Epithelial cell of prostate (primary cell): ENCODE measurements at regions not wholly inside any gene's neighbourhood (a gene's known extent, or its start where the extent isn't known, plus 50 kb on each side); places are given as distances from the start of the nearest gene placed in this dataset.
"Not testable (repeated sequence)": the region's sequence is repeated elsewhere in the genome, so short reads cannot be mapped to it uniquely, and the experiment has no call there.

ENCODE experiments used
- DNase-seq: peaks from one replicate; pipeline ENCODE4 v3.0.0-alpha.2; 2011; ENCODE audit warnings: low read depth, low spot score
- H3K27ac ChIP-seq: fragments of 450-650 bp; 2 replicates; pipeline ENCODE4 v1.5.1; 2017; ENCODE audit warnings: mild to moderate bottlenecking

DNA sequence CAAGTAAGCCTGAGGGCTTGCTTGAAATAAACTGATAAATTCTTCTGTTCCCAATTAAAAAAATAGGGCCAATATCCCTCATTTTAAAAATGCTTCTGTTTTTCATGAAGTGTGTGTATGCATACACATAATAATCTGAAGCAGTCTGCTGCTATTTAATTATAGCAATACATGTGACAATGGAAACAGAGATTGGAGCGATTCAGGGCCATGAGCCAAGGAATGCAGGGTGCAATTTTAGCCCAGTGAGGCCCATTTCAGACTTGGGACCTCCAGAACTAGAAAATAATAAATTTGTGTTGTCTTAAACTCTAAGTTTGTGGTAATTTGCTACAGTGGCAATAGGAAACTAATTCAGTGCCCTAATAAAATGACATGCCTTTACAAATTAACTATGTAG, 264.9 kb downstream of the LTN1 start:
- no peak for DNase-seq
- H3K27ac ChIP-seq, result no peak overlapping the region

DNA sequence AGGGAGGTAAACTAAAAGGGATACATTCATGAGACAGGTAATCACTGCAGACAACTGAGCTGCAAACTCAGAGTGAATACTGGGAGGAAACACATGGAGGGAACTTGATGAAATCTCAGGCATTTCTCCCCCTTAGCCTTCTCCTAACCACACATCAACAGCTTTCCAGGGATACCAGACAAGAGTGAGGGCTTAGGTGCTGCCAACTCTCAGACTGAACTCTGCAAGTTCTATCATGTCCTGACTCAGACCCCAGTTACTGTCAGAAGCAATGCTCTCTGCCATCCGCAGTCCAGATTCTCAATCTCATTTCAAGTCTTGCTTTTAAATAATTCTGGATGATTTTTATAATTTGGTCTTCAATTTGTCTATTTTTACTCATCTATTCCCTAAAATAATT, 267.3 kb downstream of the LTN1 start:
- no peak overlapping the region for H3K27ac ChIP-seq
- no peak for DNase-seq

DNA sequence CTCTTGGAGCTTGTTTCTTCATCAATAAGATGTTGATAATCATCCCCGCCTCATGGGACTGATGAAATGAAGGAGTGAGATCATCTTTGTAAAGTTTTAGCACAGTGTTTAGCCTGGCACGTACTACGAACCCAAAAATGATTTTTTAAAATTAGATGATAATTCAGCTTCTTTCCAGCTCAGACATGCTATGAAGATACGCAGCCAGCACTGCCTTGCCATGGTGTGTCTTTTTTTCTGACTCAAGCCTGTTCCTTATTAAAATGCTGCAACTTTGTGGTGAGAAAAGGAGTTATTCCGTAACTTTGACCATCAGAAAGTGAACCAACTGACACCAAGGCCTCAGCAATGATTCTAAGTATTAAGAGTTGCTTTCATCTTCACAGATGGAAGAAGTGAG, 269.0 kb downstream of the LTN1 start:
- no peak for DNase-seq

DNA sequence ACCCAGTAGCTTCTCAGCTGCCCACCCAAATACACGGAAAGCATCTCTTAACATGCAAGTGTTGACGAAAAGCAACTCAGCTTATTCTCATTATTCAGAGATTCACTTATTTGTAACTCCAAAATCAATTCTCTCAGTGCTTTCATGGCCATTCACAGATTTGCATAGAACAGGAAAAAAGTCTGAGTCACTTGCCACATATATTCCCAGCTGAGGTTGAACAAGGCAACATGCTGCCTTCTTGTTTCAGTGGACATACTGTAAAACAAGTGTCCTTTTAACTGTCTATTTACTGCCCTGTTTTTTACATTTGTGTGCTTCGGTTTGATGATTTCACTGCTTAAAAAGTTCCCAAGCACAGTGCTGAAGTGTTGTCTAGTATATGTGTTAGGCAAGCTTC, 273.0 kb downstream of the LTN1 start:
- DNase-seq, result no peak
- no peak overlapping the region for H3K27ac ChIP-seq

More for the DNA sequence above, 269.0 kb downstream of the LTN1 start:
- no peak overlapping the region for H3K27ac ChIP-seq

DNA sequence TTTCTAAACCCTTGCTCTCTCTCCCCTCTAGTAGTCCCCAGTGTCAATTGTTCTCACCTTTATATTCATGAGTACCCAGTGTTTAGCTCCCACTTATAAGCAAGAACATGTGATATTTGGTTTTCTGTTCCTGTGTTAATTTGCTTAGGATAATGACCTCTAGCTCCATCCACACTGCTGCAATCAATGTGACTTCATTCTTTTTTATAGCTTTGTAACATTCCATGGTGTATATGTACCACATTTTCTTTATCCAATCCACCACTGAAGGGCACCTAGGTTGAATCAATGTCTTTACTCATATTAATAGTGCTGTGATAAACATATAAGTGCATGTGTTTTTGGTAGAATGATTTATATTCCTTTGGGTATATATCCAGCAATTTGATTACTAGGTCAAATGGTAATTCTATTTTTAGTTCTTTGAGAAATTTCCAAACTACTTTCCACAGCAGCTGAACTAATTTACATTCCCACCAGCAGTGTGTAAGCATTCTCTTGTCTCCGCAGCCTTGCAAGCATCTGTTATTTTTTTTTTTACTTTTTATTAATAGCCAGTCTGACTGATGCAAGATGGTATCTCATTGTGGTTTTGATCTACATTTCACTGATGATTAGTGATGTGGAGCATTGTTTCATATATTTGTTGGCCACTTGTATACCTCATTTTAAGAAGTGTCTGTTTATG, 277.8 kb downstream of the LTN1 start:
- no peak overlapping the region for H3K27ac ChIP-seq
- DNase-seq, result no peak

DNA sequence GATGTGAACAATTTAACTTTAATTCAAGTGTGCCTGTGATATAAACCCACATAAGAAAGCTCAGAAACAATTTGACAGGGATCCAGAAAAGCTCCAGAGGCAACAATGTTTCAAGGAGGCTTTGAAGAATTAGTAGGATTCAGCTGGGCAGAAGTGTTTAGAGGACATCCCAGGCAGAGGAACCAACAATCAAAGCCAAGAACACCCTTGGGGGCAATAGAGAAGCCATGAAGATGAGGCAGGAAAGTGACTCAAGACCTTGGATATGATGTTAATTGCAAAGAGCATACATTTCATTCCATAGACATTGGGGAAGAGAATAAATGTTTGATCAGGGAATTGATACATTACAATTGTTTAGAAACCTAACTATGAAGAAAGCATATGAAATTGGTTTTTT, 280.3 kb downstream of the LTN1 start:
- DNase-seq, result no peak
- no peak overlapping the region for H3K27ac ChIP-seq

DNA sequence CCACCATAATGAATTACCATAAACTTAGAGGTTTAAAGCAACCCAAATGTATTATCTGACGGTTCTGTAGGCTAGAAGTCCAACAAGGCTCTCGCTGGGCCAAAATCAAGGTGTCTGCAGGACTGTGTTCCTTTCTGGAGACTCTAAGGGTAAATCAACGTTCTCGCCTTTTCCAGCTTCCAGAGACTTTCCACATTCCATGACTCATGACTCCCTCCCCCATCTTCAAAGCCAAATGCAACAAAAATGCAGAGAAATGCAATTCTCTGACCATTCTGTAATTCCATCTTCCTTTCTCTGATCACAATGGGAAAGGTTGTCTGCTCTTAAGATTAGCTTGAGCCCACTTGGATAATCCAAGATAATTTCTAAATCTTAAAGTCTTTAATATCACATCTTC, 287.1 kb downstream of the LTN1 start:
- no peak for DNase-seq
- H3K27ac ChIP-seq, result no peak overlapping the region

DNA sequence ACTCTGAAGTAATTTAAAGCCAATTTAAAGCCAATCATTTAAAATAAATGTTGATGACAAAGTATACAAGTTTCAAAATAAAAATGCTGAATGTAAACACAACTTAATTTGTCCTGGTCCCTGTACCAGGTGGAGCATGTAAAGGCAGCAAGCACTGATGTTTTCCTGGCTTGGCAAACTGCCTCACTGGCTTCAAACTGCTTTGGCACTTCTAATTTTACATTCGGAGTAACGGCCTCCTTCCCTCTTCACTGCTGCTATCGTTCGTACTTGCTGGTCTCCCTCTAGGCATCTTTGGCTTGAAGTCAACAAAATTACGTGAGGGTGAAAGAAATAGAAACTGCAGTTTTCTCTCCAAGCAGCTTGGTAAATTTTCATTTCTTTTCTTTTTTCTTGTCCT, 287.9 kb downstream of the LTN1 start:
- no peak for DNase-seq
- H3K27ac ChIP-seq, result no peak overlapping the region

DNA sequence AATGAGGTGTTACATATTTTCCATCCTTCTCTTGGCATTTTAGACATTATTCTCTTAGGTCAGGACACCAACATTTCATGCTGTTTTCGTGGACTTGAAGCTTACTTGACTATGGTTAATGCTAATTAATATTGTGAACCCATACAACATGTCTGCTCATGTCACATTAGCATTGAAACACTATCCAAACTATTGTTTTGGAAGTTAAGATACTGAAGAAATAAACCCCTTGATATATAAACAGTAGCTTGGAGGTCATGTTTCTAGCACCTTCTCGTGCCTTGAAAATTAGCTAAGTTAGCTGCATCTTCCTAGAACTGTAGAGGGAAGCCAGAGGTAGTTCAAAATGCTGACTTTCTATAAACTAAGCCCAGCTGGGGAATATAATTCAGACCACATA, 288.8 kb downstream of the LTN1 start:
- no peak overlapping the region for H3K27ac ChIP-seq
- no peak for DNase-seq

DNA sequence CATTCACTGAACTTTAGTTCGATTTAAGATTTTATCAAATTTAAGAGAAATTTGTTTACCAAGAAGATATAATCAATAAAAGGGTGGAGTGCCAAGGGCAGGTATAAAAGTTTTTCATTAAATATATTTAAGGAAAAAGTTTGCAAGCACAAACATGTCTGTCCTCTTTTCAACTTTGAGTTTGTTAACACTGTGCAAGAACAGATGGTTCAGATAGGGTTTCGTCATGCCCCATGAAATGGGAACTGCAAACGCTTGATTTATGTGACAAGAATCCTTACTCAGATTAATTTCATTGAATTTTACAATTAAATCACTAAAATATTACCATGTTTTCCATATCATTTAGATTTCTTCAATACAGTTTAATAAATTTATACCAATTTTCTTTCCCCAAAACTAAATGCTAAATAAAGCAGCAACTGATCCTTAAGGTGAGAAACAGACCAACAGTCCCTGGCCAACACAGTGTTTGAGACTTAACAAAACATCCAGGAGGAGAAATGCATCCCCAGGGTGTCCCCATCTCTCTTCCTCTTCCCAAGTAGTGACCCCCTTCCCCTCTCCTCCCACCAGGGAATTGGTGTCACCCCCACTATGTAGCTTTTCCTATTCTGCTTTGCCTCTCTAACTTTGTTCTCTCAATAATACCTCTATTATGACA, 292.9 kb downstream of the LTN1 start:
- H3K27ac ChIP-seq, result peak overlapping the region; percentile 50
- peak; percentile 46 for DNase-seq

DNA sequence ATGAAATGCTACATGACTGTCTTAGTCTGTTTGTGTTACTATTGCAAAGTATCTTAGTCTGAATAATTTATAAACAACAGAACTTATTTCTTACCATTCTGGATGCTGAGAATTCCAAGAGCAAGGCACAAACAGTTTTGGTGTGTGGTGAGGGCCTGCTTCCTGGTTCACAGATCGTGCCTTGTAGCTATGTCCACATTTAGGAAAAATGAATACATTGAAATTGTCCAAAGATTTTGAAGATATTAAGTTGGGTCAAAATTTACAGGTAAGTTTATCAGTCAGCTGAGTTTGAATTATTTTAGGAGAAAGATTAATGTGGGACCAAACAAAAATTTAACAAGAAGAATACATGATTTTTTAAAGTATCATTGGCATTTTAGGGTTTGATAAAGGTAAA, 293.5 kb downstream of the LTN1 start:
- no peak for DNase-seq
- H3K27ac ChIP-seq, result peak overlapping the region; percentile 50

DNA sequence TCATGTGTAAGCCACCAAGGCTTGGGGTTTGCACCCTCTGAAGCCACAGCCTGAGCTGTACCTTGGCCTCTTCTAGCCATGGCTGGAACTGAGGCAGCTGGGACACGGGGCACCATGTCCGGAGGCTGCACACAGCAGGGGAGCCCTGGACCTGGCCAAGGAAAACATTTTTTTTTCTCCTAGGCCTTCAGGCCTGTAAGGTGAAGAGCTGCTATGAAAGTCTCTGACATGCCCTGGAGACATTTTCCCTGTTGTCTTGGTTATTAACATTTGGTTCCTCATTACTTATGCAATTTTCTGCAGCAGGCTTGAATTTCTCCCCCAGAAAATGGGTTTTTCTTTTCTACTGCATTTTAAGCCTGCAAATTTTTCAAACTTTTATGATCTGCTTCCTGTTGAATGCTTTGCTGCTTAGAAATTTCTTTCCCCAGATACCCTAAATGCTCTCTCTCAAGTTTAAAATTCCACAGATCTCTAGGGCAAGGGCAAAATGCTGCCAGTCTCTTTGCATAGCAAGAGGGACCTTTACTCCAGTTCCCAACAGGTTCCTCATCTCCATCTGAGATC, 295.8 kb downstream of the LTN1 start:
- DNase-seq, result no peak
- no peak overlapping the region for H3K27ac ChIP-seq

DNA sequence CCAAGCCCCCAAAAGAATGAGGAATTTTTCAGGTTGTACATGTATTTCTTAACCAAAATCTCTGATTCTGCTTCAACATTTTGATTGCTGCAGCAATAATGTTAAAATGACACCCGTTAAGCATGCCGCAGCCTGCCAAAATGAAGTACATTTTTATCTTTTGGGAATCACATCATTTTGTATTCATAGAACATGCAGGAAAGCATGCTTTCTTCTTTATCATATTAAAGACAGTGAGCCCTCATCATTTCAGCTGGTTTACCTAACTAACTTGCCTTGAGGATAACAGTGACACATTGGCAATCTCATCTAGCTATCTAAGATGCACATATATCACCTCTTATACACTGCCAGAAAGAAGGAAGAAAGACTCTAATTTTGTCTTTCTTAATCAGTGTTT, 299.2 kb downstream of the LTN1 start:
- no peak overlapping the region for H3K27ac ChIP-seq
- DNase-seq, result no peak

DNA sequence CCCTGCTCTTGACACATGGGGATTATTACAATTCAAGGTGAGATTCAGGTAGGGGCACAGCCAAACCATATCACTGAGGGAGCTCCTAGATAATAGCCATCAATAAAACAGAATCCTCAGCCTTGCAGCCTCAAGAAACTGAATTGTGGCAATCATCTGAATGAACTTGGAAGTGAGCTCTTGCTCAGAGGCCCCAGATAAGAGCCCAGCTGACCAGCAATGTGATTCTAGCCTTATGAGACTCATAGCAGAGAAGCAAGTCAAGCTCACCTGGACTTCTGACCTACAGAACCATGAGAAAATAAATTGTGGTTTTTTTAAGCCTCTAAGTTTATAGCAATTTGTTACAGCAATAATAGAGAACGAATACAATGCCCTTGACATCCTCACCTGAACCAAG, 302.5 kb downstream of the LTN1 start:
- no peak for DNase-seq
- H3K27ac ChIP-seq, result no peak overlapping the region

DNA sequence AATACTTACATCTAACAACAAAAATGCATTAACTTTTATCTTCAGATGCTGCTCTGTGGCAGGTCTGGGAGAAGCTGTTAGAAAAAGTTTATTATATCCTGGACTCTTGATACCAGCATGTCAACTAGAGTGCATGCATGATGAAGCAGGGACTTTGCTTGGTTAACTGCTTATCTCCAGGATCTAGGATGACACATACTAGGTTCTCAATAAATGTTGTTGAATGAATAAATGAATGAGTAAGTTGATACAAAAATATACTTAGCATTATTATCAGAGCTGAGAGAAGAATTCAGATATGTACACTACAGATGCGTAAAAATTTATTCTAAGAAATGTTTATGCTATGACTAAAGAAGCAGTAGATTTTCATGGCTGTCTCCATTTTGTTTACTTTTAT, 304.3 kb downstream of the LTN1 start:
- DNase-seq, result peak; percentile 33
- H3K27ac ChIP-seq, result peak overlapping the region; percentile 78

DNA sequence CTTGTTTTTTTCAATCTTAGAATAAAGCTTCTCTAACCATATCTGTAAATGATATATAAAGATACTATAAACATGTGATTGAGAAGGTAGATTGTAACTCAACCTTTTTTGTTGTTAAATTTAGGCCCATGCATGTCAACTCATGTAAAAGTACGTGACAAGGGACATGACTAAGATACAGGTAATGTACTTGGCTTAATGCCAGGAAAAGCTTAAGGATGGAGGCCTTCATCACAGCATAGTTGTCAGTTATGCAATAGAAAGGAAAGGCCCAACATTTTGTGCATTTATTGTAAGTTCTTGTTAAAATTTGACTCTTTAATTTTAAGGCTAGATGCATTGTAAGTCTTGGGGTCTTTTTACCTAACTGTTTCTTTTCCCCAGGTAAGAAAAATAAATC, 305.1 kb downstream of the LTN1 start:
- H3K27ac ChIP-seq, result peak overlapping the region; percentile 78
- DNase-seq, result peak; percentile 81

DNA sequence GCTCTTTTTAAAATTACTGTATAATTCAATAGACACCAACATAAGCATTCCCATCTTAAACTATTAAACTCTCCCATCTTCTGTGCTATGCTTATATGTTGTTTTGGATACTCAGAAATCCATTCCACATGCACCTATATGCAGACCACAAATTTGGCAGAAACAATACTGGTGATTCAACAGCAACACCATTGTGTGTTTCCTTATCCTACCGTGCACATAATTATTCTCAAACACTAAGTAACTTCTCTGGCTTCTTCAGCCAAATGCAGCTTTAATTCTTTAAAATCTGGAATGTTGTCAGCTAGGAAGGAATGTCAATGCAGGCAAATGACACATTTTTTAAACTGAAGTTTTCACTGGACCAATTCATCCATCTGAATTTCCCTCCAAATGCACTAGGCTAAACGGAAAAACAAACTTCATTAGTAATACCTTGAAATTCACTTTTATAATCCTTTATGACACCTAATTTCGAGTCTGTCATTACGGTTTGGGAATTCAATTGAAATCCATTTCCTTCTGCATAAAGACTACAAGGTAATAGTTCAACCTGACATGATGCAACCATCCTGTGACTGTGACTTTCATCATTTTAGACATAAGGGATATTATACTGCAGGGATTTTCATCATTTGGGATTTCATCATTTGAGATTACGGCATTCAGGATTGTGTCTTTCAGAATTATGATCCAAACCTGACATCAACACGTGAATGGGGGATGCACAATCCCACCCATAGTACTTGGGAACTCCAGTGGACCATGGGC, 308.5 kb downstream of the LTN1 start:
- H3K27ac ChIP-seq, result peak overlapping the region; percentile 65
- no peak for DNase-seq

DNA sequence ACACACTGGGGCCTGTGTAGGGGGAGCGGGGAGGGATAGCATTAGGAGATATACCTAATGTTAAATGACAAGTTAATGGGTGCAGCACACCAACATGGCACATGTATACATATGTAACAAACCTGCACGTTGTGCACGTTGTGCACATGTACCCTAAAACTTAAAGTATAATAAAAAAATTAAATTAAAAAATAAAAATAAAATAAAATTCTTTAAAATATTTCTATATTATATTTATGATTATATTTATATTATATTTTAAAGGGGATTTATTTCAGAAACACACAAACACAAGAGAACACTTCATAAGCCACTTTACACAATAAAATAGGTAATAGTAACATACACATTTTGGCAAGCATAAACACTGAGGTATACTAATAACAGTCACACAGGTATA, 309.8 kb downstream of the LTN1 start:
- not testable (repeated sequence) for DNase-seq, H3K27ac ChIP-seq

DNA sequence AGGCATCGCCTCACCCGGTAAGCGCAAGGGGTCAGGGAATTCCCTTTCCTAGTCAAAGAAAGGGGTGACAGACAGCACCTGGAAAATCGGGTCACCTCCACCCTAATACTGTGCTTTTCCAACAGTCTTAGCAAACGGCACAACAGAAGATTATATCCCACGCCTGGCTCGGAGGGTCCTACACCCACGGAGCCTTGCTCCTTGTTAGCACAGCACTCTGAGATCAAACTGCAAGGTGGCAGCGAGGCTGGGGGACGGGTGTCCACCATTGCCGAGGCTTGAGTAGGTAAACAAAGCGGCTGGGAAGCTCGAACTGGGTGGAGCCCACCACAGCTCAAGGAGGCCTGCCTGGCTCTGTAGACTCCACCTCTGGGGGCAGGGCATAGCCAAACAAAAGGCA, 315.6 kb downstream of the LTN1 start:
- not testable (repeated sequence) for H3K27ac ChIP-seq, DNase-seq

DNA sequence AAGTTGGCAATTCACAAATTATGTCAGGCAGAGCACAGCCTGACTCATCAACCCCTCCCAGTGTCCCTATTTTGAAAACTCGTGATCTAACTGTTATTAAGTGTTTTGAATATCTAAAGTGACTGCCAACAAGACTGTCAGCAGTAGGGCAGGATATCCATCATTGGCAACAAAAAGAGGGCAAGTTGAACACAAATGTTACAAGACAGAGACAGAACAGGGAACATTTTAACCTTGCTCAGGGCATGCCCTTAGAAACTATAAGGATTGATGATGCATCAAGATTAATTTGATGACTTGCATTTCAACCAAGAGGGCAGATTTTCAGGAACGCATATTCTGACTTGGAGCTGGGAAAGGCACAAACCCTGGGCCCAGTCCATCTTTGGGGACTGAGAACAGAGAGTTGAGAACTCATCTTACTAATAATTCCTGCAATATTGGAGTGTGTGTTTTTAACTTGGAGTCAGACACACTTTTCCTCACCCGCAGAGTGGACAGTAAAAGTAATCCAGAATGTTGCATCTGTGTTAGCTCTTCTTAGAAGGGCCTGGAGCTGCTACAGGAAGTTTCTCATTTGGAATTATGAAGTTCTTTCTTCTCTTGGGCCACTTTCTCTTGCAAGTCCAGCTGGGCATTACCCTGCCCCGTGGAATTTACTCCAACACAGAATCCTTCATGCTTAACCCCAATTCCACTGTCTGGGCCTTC, 317.2 kb downstream of the LTN1 start:
- DNase-seq, result no peak
- peak overlapping the region; percentile 83 for H3K27ac ChIP-seq
